ENCODE measurements at regions not wholly inside any gene's neighbourhood (a gene's known extent, or its start where the extent isn't known, plus 50 kb on each side); places are given as distances from the start of the nearest gene placed in this dataset.

DNA sequence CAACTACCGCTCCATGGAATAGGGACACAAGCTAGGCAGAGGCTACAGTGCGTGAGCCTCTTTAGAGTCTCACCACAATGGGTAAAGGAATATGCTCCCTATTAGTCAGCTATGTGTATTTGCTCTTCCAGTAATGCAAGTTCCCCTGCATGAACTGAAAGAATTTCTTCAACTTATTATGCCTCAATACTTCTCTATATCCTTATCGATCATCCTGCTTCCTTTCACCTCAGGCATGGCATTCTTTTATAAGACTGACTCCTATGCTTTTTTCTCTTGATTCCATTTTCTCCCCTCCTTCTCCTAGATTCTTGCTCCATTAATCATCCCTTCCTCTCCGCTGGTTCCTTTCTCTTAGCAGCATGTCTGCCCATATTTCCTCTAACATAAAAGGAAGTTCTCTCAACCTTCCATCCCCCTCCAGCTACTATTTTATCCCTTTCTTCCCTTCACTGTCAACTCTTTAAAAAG lies 94.5 kb upstream of the CPM start:
- DNase-seq (ENCODE audit: low read depth): peak; percentile 80
- TF ChIP-seq, protein P1, sequence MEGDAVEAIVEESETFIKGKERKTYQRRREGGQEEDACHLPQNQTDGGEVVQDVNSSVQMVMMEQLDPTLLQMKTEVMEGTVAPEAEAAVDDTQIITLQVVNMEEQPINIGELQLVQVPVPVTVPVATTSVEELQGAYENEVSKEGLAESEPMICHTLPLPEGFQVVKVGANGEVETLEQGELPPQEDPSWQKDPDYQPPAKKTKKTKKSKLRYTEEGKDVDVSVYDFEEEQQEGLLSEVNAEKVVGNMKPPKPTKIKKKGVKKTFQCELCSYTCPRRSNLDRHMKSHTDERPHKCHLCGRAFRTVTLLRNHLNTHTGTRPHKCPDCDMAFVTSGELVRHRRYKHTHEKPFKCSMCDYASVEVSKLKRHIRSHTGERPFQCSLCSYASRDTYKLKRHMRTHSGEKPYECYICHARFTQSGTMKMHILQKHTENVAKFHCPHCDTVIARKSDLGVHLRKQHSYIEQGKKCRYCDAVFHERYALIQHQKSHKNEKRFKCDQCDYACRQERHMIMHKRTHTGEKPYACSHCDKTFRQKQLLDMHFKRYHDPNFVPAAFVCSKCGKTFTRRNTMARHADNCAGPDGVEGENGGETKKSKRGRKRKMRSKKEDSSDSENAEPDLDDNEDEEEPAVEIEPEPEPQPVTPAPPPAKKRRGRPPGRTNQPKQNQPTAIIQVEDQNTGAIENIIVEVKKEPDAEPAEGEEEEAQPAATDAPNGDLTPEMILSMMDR (IDR thresholded peaks at IDR 0.05; ENCODE audit: insufficient read depth, low read depth, low read length, missing control alignments): no peak
- H3K4me3 ChIP-seq (ENCODE audit: low read length): no peak overlapping the region

DNA sequence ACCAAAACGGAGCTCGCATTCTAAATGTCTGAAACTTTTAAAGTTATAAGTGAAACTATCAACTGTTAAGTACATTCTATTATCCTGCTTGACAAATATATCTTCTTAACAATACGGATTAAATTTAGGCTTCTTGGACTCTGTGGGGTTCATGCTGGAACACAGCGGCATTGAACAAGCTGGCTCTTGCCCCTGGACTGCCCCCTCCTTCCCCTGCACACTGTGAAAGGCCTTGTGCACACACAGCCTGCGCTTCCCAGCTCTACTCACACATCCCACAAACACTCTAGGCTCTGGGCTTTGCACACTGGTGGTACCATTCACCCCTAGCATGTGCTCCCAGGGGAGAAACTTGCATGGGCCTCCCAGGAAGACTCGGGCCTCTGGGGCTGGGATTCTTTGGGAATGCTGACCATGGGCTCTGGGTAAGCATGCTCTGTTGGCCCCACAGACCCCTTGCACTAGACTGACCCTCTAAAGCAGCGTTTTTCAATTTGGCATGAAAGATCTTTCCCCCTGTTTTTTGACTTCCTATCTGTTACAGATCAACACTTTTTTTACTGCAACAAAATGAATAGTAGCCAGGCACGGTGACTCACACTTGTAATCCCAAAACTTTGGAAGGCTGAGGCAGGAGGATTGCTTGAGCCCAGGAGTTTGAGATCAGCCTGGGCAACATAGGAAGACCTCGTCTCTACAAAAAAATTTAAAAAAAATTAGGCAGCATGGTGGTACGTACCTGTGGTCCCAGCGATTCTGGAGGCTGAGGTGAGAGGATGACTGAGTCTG lies 96.2 kb upstream of the CPM start:
- TF ChIP-seq, protein P1 (IDR thresholded peaks at IDR 0.05; ENCODE audit: insufficient read depth, low read depth, low read length, missing control alignments): no peak
- no peak overlapping the region for H3K4me3 ChIP-seq (ENCODE audit: low read length)
- peak; percentile 61 for DNase-seq (ENCODE audit: low read depth)

DNA sequence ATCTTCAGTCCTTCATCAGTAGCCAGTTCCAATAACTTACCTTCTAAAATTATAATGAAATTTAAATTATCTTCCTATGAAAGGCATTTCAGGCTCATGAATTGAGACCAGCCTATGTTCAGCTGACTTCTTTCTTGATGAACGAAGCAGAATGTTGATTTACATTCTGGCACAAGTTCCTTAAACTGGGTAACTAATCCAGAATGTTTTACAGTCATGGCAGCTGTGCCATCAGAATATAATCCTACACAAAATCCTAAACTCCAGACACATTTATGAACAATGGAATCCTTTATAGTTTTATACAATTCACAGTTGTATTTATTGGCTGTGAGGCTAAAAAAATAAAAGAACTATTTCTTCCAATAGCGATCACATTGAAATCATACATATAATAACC lies 97.3 kb upstream of the CPM start:
- DNase-seq (ENCODE audit: low read depth): no peak
- TF ChIP-seq, protein P1 (IDR thresholded peaks at IDR 0.05; ENCODE audit: insufficient read depth, low read depth, low read length, missing control alignments): no peak
- H3K4me3 ChIP-seq (ENCODE audit: low read length): no peak overlapping the region

DNA sequence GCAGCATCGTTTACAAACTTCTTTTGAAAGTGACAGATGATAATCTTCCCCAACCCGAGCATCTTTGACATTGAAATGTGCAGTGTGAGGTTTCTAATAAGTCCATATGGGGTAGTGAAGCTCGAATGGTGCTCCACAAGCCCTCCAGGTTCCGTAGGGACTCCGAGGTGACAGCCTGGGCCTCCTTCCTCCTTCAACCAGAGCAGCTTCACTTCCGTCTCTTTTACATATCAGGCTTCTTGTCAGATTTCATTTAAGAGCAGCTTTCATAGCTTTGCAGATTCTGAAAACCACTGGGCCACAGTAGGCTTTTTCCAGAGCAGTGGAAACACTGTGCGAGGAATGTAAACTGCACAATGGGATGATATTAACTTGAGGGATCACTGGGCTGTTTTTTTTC lies 103.6 kb upstream of the CPM start:
- H3K4me3 ChIP-seq (ENCODE audit: low read length): no peak overlapping the region
- TF ChIP-seq, protein P1 (IDR thresholded peaks at IDR 0.05; ENCODE audit: insufficient read depth, low read depth, low read length, missing control alignments): no peak
- DNase-seq (ENCODE audit: low read depth): no peak

DNA sequence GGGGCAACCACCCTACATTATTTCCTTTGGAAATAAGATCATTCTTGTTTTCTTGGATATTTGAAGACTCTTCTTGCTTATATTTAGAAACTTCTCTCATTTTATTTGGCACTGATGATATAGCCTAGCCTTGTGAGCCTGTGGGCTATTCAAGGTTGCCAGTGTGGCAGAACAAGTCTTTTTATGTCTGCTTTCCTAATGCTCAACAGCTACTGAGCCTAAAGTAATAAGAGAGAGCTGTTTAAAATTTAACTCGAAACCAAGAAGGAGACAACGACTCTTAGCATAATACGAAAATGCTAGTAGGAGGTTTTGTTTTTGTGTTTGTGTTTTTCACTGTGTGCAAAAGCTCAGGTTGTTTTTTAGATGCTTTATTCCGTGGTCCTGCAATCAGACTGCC lies 104.0 kb upstream of the CPM start:
- no peak overlapping the region for H3K4me3 ChIP-seq (ENCODE audit: low read length)
- no peak for DNase-seq (ENCODE audit: low read depth)
- TF ChIP-seq, protein P1 (IDR thresholded peaks at IDR 0.05; ENCODE audit: insufficient read depth, low read depth, low read length, missing control alignments): no peak

DNA sequence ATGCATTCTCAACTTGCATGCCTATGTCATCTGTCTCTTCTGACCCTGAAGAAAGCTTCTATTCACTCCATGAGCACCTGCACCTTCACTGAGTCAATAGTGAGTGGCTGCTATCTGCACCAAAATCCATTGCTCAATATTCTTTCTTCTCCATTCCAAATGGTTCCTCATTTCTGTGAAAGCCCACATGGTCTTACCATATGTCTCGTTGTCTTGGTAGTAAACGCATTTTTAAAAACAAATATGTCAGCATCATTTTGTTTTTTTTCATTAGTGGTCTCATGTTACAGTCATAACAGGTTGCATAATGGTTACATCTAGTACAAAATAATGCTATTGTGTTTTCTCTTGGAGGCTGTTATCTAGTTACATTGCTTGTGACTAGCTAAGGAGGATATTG lies 106.9 kb upstream of the CPM start:
- TF ChIP-seq, protein P1 (IDR thresholded peaks at IDR 0.05; ENCODE audit: insufficient read depth, low read depth, low read length, missing control alignments): no peak
- no peak overlapping the region for H3K4me3 ChIP-seq (ENCODE audit: low read length)
- no peak for DNase-seq (ENCODE audit: low read depth)

DNA sequence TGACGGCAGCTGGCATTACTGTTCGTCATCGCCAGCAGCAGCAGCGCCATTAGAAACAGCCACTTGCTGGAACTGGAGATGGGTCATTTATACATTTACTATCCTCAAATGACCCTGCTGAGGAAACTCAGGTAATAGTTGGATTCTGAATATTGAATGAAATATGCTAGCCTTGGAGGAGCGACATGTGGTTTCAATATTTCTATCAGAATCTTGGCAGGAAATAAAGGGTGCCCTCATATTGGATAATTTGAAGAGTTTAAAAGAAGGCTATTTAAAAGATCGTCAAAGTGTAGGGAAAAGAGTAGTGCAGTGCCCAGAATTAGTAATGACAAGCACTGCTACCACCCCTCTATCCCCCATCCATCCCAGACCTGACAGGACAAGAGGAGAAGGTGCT lies 109.6 kb upstream of the CPM start:
- TF ChIP-seq, protein P1 (IDR thresholded peaks at IDR 0.05; ENCODE audit: insufficient read depth, low read depth, low read length, missing control alignments): no peak
- no peak for DNase-seq (ENCODE audit: low read depth)
- H3K4me3 ChIP-seq (ENCODE audit: low read length): no peak overlapping the region

Data from epithelial cell of esophagus (primary cell).